A549 (cell line): ENCODE measurements at regions not wholly inside any gene's neighbourhood (a gene's known extent, or its start where the extent isn't known, plus 50 kb on each side); places are given as distances from the start of the nearest gene placed in this dataset.

ENCODE experiments used
- CTCF ChIP-seq: fragments of >200 bp; sonication (Bioruptor Twin); formaldehyde crosslinking; IDR thresholded peaks from 3 replicates; pipeline ENCODE4 v1.5.1; 2016
- MAX ChIP-seq: IDR thresholded peaks from 2 replicates; pipeline ENCODE4 v1.6.1; 2012
- MYC ChIP-seq: IDR thresholded peaks from 2 replicates; pipeline ENCODE4 v1.6.1; 2012; ENCODE audit warnings: mild to moderate bottlenecking, inconsistent platforms, low read length, improper control_type of control experiment, borderline replicate concordance
- USF2 ChIP-seq: fragments of 450-650 bp; IDR thresholded peaks from 2 replicates; pipeline ENCODE4 v1.6.1; 2014; ENCODE audit warnings: antibody characterized with exemption

GRCh38 chr4:20554134-20554533 is 146.1 kb upstream of the PACRGL start:
- TF ChIP-seq MAX, result no peak
- no peak for TF ChIP-seq CTCF
- TF ChIP-seq MYC, result no peak
- no peak for TF ChIP-seq USF2
